ENCODE measurements at regions not wholly inside any gene's neighbourhood (a gene's known extent, or its start where the extent isn't known, plus 50 kb on each side); places are given as distances from the start of the nearest gene placed in this dataset.
"Not testable (repeated sequence)": the region's sequence is repeated elsewhere in the genome, so short reads cannot be mapped to it uniquely, and the experiment has no call there.

DNA sequence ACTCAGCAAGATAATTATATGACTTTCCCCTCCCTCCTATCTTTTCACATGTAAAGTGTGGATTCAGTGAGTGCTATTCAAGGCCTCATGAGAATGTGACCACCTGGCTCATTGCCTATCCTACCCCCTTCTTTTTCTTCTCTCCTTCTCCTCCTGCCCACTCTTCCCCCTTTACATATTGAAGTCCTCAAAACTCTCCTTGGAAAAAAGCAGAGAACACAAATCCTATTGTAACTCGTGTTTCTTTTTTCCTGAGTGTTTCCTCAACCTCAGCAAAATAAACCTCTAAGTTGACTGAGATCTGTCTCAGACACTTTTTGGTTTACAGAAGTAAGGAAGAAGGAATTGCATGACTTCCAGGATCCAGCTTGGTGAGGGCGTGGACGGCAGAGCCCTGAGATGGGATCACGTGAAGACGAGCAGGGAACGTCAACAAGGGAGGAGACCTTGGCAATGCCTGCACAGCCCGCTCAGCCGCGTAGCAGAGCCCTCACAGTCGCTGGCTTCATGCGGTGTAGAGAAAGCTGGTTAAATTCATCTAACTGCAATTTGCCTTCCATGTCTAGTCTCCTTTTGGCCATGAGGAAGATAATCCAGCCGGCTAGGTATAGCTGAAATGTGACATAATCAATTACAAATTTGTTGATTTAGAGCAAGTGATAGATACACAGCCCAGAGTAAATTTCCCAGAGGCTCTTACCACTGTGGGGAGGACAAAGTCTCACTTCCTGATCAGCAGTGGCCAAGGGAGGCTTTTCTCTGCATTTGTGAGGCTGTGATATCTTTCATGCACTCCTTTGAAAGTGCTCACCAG lies 75.7 kb downstream of the LYZL2 start:
- Histone ChIP-seq H3K36me3 (ENCODE audit: control insufficient read depth in 4 of 4, insufficient read depth in 4 of 4, low read length in 4 of 4) (no peaks in the 10 kb centered on the region), H3K4me1 (ENCODE audit: control insufficient read depth in 5 of 5, insufficient read depth in 5 of 5, low read length in 5 of 5) (peaks cover 0 to 10% (median 1%) of the 10 kb centered on the region in 5 donors), H3K27me3 (ENCODE audit: control insufficient read depth in 3 of 3, insufficient read depth in 3 of 3, low read length in 2 of 3) (no peaks in the 10 kb centered on the region), H3K4me3 (no peak overlapping the region), H3K9ac (ENCODE audit: insufficient read depth in 1 of 2, low read length in 2 of 2) (no peak overlapping the region), H3K27ac (ENCODE audit: low read depth in 1 of 2, low read length in 1 of 2) (peak overlapping the region; percentile 38 to 80), H3K9me3 (ENCODE audit: control insufficient read depth in 4 of 4, insufficient read depth in 3 of 4, low read length in 3 of 4) (no peaks in the 10 kb centered on the region)
- 34 to 35% methylated on average over 12 of the region's 12 CpGs for WGBS, 2 donors
- TF ChIP-seq, protein P1, sequence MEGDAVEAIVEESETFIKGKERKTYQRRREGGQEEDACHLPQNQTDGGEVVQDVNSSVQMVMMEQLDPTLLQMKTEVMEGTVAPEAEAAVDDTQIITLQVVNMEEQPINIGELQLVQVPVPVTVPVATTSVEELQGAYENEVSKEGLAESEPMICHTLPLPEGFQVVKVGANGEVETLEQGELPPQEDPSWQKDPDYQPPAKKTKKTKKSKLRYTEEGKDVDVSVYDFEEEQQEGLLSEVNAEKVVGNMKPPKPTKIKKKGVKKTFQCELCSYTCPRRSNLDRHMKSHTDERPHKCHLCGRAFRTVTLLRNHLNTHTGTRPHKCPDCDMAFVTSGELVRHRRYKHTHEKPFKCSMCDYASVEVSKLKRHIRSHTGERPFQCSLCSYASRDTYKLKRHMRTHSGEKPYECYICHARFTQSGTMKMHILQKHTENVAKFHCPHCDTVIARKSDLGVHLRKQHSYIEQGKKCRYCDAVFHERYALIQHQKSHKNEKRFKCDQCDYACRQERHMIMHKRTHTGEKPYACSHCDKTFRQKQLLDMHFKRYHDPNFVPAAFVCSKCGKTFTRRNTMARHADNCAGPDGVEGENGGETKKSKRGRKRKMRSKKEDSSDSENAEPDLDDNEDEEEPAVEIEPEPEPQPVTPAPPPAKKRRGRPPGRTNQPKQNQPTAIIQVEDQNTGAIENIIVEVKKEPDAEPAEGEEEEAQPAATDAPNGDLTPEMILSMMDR (IDR thresholded peaks at IDR 0.05; ENCODE audit: control extremely low read depth, extremely low read depth): no peak
- peak; percentile 50 to 81 (median 66) for DNase-seq
- ATAC-seq (ENCODE audit: insufficient read depth, low FRiP score): peak; percentile 73

DNA sequence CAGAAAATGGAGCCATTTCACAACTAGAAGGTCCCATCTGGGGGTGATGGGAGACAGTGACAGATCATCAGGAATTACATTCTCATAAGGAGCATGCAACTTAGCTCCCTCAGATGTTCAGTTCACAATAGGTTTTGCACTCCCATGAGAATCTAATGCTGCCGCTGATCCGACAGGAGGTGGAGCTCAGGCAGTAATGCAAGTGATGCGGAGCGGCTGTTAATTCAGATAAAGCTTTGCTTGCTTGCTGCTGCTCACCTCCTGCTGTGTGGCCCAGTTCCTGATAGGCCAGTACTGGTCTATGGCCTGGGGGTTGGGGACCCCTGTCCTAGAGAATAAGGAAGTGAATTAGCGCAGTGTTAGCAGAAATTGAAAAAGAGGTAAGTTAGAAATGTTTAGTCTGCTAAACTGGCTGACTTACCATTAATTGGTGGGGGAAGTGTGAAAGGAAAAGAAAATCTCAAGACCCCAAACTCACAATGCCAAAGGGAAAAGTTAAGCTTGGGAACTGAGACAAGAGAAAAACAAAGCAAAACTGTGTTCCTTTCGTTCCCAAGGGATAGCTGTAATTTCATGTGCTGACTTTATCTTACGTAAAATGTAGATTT lies 76.4 kb downstream of the LYZL2 start:
- Histone ChIP-seq H3K4me3 (no peak overlapping the region), H3K4me1 (ENCODE audit: control insufficient read depth in 5 of 5, insufficient read depth in 5 of 5, low read length in 5 of 5) (peaks cover 0 to 10% (median 1%) of the 10 kb centered on the region in 5 donors), H3K27ac (ENCODE audit: low read depth in 1 of 2, low read length in 1 of 2) (peak overlapping the region in 1 of 2 donors; percentile 76), H3K9me3 (ENCODE audit: control insufficient read depth in 4 of 4, insufficient read depth in 3 of 4, low read length in 3 of 4) (no peaks in the 10 kb centered on the region), H3K27me3 (ENCODE audit: control insufficient read depth in 3 of 3, insufficient read depth in 3 of 3, low read length in 2 of 3) (no peaks in the 10 kb centered on the region), H3K36me3 (ENCODE audit: control insufficient read depth in 4 of 4, insufficient read depth in 4 of 4, low read length in 4 of 4) (no peaks in the 10 kb centered on the region), H3K9ac (ENCODE audit: insufficient read depth in 1 of 2, low read length in 2 of 2) (no peak overlapping the region)
- DNase-seq (peak in 1 of 3 donors; percentile 17), ATAC-seq (ENCODE audit: insufficient read depth, low FRiP score) (no peak)
- WGBS, 2 donors: 47 to 69% methylated on average over 7 of the region's 7 CpGs
- TF ChIP-seq, protein P1 (IDR thresholded peaks at IDR 0.05; ENCODE audit: control extremely low read depth, extremely low read depth): no peak

DNA sequence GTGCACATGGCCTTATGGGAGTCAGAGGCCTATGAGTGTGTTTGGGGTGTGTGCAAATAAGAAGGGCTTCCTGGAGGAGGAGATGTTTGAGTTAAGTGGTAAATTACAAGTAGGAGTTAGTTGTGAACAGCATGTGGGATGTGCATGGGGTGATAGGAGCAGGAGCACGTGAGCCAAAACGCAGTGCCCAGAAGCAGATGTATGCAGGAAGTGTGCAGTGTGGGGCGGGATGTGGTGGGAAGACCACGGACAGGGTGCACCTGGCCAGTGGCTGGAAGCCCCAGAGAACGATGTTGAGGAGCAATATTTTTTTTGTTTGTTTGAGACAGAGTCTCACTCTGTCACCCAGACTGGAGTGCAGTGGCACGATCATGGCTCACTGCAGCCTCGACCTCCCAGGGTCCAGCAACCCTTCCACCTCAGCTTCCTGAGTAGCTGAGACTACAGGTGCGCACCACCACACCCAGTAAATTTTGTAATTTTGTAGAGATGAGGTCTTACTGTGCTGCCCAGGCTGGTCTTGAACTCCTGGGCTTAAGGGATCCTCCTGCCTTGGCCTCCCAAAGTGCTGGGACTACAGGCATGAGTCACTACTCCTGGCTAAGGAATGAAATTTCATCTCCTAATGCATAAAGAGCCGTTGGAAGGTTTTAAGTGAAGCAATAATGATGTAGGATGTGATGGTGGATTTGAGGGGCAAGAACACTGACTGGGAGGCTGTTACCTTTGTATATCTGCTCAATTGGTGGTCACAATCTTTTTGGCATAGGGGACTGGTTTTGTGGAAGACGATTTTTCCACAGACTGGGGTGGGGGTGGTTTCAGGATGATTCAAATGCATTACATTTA lies 78.4 kb downstream of the LYZL2 start:
- H3K4me1 ChIP-seq (ENCODE audit: control insufficient read depth in 5 of 5, insufficient read depth in 5 of 5, low read length in 5 of 5): peaks cover 0 to 10% (median 1%) of the 10 kb centered on the region in 5 donors

DNA sequence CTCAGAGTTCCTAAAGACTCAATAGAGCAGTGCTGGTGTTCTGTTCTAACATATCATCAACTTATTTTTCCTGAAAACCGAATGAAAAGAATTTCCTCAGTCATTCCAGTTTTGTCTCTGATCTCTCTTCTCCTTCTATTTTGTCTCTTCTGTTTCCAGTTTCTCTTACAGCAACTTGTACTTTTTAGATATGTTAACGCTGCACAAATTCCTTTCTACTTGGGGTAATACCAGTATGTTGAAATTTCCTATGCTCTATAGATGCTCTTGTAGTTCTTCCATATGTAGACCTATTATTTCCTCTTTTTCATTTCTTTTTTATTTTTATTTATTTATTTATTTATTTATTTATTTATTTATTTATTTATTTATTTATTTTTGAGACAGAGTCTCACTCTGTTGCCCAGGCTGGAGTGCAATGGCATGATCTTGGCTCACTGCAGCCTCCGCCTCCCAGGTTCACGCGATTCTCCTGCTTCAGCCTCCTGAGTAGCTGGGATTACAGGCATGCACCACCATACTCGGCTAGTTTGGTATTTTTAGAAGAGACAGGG lies 80.3 kb downstream of the LYZL2 start:
- WGBS, 2 donors: 71 to 82% methylated on average over 6 of the region's 6 CpGs
- not testable (repeated sequence) for H3K9me3 ChIP-seq (ENCODE audit: control insufficient read depth in 4 of 4, insufficient read depth in 3 of 4, low read length in 3 of 4); H3K27me3 ChIP-seq (ENCODE audit: control insufficient read depth in 3 of 3, insufficient read depth in 3 of 3, low read length in 2 of 3); H3K4me1 ChIP-seq (ENCODE audit: control insufficient read depth in 5 of 5, insufficient read depth in 5 of 5, low read length in 5 of 5); H3K36me3 ChIP-seq (ENCODE audit: control insufficient read depth in 4 of 4, insufficient read depth in 4 of 4, low read length in 4 of 4); H3K27ac ChIP-seq (ENCODE audit: low read depth in 1 of 2, low read length in 1 of 2); H3K4me3 ChIP-seq; H3K9ac ChIP-seq (ENCODE audit: insufficient read depth in 1 of 2, low read length in 2 of 2); DNase-seq; ATAC-seq (ENCODE audit: insufficient read depth, low FRiP score)

More for the DNA sequence above, 78.4 kb downstream of the LYZL2 start:
- Histone ChIP-seq H3K27ac (ENCODE audit: low read depth in 1 of 2, low read length in 1 of 2) (no peak overlapping the region), H3K36me3 (ENCODE audit: control insufficient read depth in 4 of 4, insufficient read depth in 4 of 4, low read length in 4 of 4) (no peaks in the 10 kb centered on the region), H3K27me3 (ENCODE audit: control insufficient read depth in 3 of 3, insufficient read depth in 3 of 3, low read length in 2 of 3) (no peaks in the 10 kb centered on the region), H3K9me3 (ENCODE audit: control insufficient read depth in 4 of 4, insufficient read depth in 3 of 4, low read length in 3 of 4) (no peaks in the 10 kb centered on the region), H3K9ac (ENCODE audit: insufficient read depth in 1 of 2, low read length in 2 of 2) (no peak overlapping the region), H3K4me3 (no peak overlapping the region)
- 59 to 78% methylated on average over 10 of the region's 10 CpGs for whole genome bisulfite sequencing, 2 donors
- DNase-seq: no peak
- TF ChIP-seq, protein P1 (IDR thresholded peaks at IDR 0.05; ENCODE audit: control extremely low read depth, extremely low read depth): no peak
- ATAC-seq (ENCODE audit: insufficient read depth, low FRiP score): no peak

Measured in lung (tissue), 11 donors.